C4-2B (cell line): ENCODE measurements at regions not wholly inside any gene's neighbourhood (a gene's known extent, or its start where the extent isn't known, plus 50 kb on each side); places are given as distances from the start of the nearest gene placed in this dataset.

ENCODE experiments used
- CTCF ChIP-seq: fragments of 450-650 bp; conservative IDR thresholded peaks from 2 replicates; pipeline ENCODE4 v1.5.1; 2017; ENCODE audit warnings: mild to moderate bottlenecking
- ZFX ChIP-seq: fragments of 450-650 bp; IDR thresholded peaks from 2 replicates; pipeline ENCODE4 v1.6.1; 2017

- TF ChIP-seq CTCF = no peak
- no peak for TF ChIP-seq ZFX
These were observed 277.4 kb downstream of the FZD1 start for GRCh38 chr7:91541641-91542040.
